22Rv1 (cell line): ENCODE measurements at regions not wholly inside any gene's neighbourhood (a gene's known extent, or its start where the extent isn't known, plus 50 kb on each side); places are given as distances from the start of the nearest gene placed in this dataset.

ENCODE experiments used
- CTCF ChIP-seq: fragments of 450-650 bp; IDR thresholded peaks from 2 replicates; pipeline ENCODE4 v1.5.1; 2017; ENCODE audit warnings: mild to moderate bottlenecking
- ZFX ChIP-seq: fragments of 450-650 bp; IDR thresholded peaks from 2 replicates; pipeline ENCODE4 v1.6.1; 2017; ENCODE audit warnings: antibody characterized with exemption, borderline replicate concordance

- TF ChIP-seq CTCF (no peak), ZFX (no peak)
Observed at GRCh38 chr2:145207884-145208283, 688.0 kb upstream of the ZEB2 start.
